HG02798 (cell line): ENCODE measurements at regions not wholly inside any gene's neighbourhood (a gene's known extent, or its start where the extent isn't known, plus 50 kb on each side); places are given as distances from the start of the nearest gene placed in this dataset.
"Not testable (repeated sequence)": the region's sequence is repeated elsewhere in the genome, so short reads cannot be mapped to it uniquely, and the experiment has no call there.

ENCODE experiments used
- ATAC-seq: cut with Tn5 transposase; IDR thresholded peaks from one replicate; pipeline ENCODE4 v1.9.1; 2021; ENCODE audit warnings: mild to moderate bottlenecking; ENCODE audit not compliant: unreplicated experiment, poor library complexity

GRCh38 chr15:20473465-20473864, 68.1 kb downstream of the GOLGA6L6 start:
- ATAC-seq = peak; percentile 26

- ATAC-seq = peak; percentile 68
Observed at GRCh38 chr15:20472983-20473382, 68.6 kb downstream of the GOLGA6L6 start.

DNA sequence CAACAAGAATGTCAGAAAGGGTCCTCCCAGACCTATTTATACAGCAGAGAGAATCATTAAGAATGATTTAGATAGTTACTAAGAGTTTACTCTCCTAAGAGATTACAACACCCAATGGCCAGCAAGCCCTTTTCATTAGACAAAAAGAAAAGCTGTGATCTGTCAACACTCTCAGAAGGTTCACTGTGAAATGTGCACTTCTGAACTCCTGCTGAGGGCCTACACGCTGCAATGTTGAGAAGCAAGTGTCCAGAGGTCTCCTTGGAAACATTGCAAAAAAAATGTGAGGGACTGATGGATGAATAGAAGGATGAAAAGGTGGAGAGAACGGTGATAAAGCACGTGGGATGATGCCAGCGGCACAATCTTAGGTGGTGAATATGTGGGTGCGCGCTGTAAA, 70.8 kb downstream of the GOLGA6L6 start:
- not testable (repeated sequence) for ATAC-seq

- ATAC-seq = not testable (repeated sequence)
Observed at GRCh38 chr15:20441138-20441537, 100.5 kb downstream of the GOLGA6L6 start.

GRCh38 chr15:20440390-20440789, 101.2 kb downstream of the GOLGA6L6 start:
- not testable (repeated sequence) for ATAC-seq

GRCh38 chr15:20439111-20439510, 102.5 kb downstream of the GOLGA6L6 start:
- ATAC-seq = not testable (repeated sequence)

DNA sequence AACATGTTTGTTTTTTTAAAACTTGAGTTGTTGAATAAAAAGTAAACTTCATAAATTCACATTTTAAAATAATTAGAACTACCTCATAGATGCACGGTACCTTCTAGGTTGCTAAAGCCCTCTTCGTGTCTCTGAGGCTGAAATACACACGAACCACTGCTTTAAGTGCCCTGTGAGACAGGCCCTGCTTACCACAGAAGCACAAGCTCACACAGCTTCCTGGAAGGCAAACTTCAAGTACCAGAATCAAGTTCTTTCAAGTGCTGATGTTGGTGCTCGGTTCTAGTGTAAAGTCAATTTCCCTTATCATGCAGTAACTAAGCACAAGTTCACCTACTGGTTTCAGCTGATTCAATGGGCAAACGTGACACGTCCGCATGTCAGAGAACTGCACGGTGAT, 103.3 kb downstream of the GOLGA6L6 start:
- not testable (repeated sequence) for ATAC-seq

GRCh38 chr15:20433468-20433867, 108.1 kb downstream of the GOLGA6L6 start:
- ATAC-seq = not testable (repeated sequence)

DNA sequence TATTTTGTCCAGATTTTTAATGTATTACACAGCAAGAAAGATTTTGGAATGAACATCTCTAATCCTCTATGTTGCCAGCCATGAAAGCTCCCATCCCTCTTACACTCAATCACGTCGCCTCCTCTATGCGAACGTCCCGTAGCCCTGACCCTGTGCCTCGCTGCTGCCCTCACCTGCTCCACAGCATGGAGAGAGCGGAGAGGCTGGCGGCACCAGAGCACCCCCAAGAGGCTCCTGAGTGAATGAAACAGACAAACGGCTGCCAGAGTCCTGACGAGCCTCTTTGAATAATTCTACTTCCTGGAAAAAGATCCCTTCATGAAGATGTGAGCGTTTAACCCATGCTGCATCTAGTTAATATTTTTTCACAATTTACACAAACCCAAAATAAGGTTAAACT, 111.1 kb downstream of the GOLGA6L6 start:
- not testable (repeated sequence) for ATAC-seq

DNA sequence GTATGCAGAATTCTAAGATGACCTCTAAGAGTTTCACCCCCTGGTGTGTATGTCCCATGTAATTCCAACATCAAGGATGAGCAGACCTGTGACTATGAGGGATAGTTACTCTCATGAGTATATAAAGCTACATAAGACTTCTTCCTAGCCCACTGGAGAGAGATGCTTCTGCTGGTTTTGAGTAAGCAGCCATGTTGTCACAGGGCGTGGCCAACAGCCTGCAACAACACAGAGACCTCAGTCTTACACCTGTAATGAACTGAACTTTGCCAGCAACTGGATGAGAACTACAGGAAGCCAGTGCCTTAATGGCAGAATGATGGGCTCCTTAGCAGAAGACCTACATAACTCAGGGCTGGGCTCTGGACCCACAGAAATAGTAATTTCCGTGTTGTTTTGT, 120.9 kb downstream of the GOLGA6L6 start:
- not testable (repeated sequence) for ATAC-seq

- not testable (repeated sequence) for ATAC-seq
Observed at GRCh38 chr15:20416618-20417017, 125.0 kb downstream of the GOLGA6L6 start.

DNA sequence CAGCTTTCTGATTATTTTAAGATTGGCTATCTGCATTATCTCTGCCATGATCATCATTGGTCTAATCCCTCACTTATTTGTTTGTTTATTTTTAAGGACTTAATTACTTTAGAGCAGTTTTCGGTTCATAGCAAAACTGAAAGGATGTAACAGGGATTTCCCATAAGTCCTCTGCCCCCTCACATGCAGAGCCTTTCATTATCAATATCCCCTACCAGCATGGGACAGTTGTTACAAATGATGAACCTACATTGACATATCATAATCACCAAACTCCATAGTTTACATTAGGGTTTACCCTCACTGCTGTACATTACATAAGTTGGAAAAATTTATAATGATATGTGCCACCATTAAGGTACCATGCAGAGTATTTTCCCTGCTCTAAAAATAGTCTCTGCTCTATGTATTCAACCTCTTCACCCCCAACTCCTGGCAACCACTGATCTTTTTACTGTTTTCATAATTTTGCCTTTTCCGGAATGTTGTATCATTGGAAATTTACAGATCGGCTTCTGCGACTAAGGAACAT, 131.9 kb downstream of the GOLGA6L6 start:
- not testable (repeated sequence) for ATAC-seq

DNA sequence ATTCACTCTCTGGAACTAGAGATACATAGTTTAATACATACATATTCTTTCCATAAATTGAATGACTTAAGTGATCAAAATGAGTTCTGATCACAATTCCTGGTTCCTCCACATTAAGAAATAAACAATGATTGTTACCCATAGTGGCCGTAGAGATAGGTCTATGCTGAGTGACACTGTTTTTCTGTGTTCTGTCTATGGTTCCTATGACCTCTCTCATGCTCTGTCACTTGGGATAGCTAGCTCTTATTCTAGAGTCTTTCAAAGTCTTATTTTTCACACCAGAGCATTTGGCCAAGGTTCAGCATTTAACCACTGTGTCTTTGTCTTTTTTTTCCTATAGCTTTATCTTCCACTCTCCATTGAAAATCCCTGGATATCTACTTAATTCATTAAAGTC, 132.4 kb downstream of the GOLGA6L6 start:
- no peak for ATAC-seq

GRCh38 chr15:20407553-20407952, 134.0 kb downstream of the GOLGA6L6 start:
- no peak for ATAC-seq

DNA sequence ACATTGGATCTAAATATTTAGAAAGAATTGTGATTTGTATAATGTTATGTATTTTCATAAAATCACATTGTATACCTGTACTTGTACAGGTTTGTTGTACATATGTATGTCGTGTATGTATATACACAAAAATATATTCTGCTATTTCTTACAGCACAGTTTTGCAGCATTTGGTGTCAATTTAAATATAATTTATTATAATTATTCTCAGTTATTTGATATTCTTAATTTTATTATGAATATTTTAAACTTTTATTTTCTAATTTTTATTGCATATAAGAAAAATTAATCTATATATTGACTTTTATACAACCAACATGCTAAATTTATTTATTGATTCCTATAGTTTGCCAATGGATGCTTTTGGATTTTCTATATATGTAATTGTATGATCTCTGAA, 137.0 kb downstream of the GOLGA6L6 start:
- ATAC-seq = not testable (repeated sequence)

DNA sequence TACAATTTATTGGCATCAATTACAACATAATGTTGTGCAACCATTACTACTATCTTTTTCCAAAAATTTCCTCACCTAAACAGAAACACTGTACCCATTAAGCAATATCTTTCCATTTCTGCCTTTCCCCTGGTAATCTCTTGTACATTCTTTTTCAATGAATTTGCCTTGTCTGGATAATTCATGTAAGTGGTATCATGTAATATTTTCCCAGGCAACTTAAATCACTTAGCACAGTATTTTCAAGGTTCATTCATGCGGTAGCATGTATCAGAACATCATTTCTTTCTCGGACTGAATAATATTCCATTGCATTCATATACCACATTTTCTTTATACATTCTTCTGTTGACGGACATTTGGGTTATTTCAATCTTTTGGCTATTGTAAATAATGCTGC, 139.0 kb downstream of the GOLGA6L6 start:
- not testable (repeated sequence) for ATAC-seq

DNA sequence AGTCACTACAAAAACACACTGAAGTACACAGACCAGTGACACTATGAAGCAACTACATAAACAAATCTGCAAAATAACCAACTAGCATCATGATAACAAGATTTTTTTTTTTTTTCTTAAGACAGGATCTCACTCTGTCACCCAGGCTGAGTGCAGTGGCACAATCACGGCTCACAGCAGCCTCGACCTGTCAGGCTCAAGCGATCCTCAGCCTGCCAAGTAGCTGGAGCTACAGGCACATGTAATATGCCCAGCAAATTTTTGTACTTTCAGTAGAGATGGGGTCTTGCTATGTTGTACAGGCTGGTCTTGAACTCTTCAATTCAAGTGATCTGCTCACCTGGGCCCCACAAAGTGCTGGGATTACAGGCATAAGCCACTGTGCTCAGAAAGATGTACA, 140.5 kb downstream of the GOLGA6L6 start:
- ATAC-seq = not testable (repeated sequence)

DNA sequence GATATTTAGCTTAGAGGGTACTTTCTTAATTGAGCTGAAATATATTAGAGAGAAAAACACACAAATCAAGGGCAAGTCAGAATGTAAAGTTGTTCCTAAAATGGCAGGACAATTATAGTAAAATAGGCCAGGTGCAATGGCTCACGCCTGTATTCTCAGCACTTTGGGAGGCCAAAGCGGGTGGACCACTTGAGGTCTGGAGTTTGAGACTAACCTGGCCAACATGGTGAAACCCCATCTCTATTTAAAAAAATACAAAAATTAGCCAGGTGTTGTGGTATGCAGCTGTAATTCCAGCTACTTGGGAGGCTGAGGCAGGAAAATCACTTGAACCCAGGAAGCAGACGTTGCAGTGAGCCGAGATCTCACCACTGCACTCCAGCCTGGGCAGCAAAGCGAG, 142.9 kb downstream of the GOLGA6L6 start:
- ATAC-seq = not testable (repeated sequence)

DNA sequence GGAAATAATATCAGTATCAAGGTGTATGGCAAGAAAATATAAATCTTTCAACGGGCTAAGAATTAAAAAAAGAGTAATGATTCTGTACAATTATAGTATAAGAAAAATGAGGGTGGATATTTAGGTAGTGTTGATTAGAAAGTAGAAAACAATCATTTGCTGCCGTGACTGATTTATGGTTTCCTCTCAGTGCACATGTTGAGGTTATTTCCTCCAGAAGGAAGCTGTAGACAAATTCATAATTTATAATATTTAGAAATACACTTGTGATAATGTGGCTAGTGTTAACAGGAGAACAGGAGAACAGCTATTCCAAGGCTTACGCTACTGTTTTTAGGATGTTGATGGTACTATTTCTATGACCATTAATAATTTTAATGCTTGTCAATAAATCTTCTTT, 153.4 kb downstream of the GOLGA6L6 start:
- not testable (repeated sequence) for ATAC-seq

DNA sequence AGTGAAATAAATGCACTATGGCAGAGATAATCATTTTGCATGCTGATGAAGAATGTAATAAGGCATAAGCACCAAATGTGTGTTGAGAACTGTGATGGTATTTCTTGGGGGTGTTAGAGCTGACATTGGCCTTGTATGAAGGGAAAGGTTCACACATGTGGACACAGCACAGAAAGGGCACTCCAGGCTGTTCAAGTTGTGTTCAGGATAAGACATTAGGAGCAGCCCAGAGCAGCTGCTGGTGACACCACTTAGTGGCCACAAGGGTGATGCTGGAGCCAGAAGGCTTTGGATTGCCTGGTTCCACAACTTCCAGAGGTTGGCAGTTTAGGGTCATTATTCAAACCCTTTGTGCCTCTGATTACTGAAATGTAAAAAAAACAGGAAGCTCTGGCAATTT, 155.4 kb downstream of the GOLGA6L6 start:
- no peak for ATAC-seq

- not testable (repeated sequence) for ATAC-seq
Observed at GRCh38 chr15:20380199-20380598, 161.4 kb downstream of the GOLGA6L6 start.

DNA sequence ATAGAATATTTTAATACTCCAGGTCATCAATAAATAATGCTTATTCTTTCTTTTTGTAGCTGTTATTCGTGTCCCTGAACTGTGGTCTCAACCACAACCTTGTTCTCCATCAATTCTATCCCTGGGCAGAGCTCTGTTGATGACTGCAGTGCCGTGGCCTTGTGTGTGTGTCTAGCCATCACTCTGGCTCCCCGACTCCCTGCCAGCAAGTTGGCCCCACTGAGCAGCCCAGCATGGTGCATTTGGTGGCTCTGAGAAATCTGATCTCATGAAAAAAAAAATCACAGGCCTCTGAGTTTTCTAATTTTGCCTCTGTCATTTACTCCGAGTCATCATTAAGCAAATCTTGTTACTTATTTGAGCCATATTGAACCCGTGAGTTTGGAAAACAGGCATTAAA, 164.7 kb downstream of the GOLGA6L6 start:
- ATAC-seq = no peak

DNA sequence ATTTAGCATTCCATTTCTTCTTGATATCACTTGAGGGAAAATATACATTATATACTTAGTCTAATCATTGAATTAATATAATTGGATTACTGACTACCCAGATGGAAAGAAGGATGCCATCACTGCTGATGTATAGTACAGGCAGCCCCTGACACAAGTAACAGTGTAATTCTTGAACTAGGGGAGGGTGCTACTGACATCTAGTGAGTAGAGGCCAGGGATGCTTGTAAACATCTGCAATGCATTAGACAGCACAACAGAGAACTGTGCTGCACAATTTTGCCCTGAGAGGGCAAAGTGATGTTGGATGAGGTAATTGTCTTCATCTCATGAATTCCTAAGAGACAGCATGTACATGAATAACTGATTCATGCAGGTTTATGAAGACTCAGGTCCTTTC, 169.2 kb downstream of the GOLGA6L6 start:
- ATAC-seq = not testable (repeated sequence)
